HepG2 (cell line): ENCODE measurements at regions not wholly inside any gene's neighbourhood (a gene's known extent, or its start where the extent isn't known, plus 50 kb on each side); places are given as distances from the start of the nearest gene placed in this dataset.

Source experiments
- ATF1 ChIP-seq: IDR thresholded peaks from 2 replicates; pipeline ENCODE4 v1.6.1; 2016; ENCODE audit warnings: mild to moderate bottlenecking, control low read depth
- ATF4 ChIP-seq, 2 experiments: fragments of 450-650 bp in 1 of 2; sonication (generic) in 1 of 2; formaldehyde crosslinking; IDR thresholded peaks; 2 replicates each; pipeline versions ENCODE4 v1.5.0 to v1.8.0; 2020 to 2022; ENCODE audit warnings: mild to moderate bottlenecking in 1 of 2, missing genetic modification reagents in 1 of 2
- BRD4 ChIP-seq: sonication (generic); formaldehyde crosslinking; IDR thresholded peaks from 2 replicates; pipeline ENCODE4 v1.4.0; 2020; ENCODE audit warnings: missing genetic modification reagents
- EEA1 ChIP-seq: sonication (generic); formaldehyde crosslinking; IDR thresholded peaks from 2 replicates; pipeline ENCODE4 v1.5.1; 2020; ENCODE audit warnings: mild to moderate bottlenecking, missing genetic modification reagents, borderline replicate concordance
- ERF ChIP-seq: IDR thresholded peaks from 2 replicates; pipeline ENCODE4 v1.6.1; 2018; ENCODE audit warnings: missing biosample characterization, missing genetic modification reagents
- FOXA3 ChIP-seq: IDR thresholded peaks from 2 replicates; pipeline ENCODE4 v1.6.1; 2016; ENCODE audit warnings: missing genetic modification reagents, missing compliant biosample characterization
- FOXP1 ChIP-seq, 2 experiments: fragments of 450-650 bp in 1 of 2; IDR thresholded peaks; 2 replicates each; pipeline ENCODE4 v1.6.1; 2017 to 2018; ENCODE audit warnings: antibody characterized with exemption in 1 of 2
- GATAD2A ChIP-seq: IDR thresholded peaks from 2 replicates; pipeline ENCODE4 v1.6.1; 2016
- HMG20A ChIP-seq: IDR thresholded peaks from 2 replicates; pipeline ENCODE4 v1.6.1; 2016; ENCODE audit warnings: borderline replicate concordance
- MBD4 ChIP-seq: IDR thresholded peaks from 2 replicates; pipeline ENCODE4 v1.6.1; 2012; ENCODE audit warnings: low read length, inconsistent platforms, borderline replicate concordance
- NFE2L1 ChIP-seq: sonication (generic); formaldehyde crosslinking; IDR thresholded peaks from 2 replicates; pipeline ENCODE4 v1.4.0; 2020; ENCODE audit warnings: missing genetic modification reagents, mild to moderate bottlenecking, borderline replicate concordance
- REL ChIP-seq: sonication (generic); formaldehyde crosslinking; conservative IDR thresholded peaks from 2 replicates; pipeline ENCODE4 v1.8.0; 2022; ENCODE audit warnings: mild to moderate bottlenecking, missing genetic modification reagents, moderate library complexity
- RXRB ChIP-seq: IDR thresholded peaks from 2 replicates; pipeline ENCODE4 v1.6.1; 2016; ENCODE audit warnings: borderline replicate concordance, missing genetic modification reagents, missing compliant biosample characterization
- SP1 ChIP-seq, 2 experiments: fragments of 450-650 bp in 1 of 2; sonication (generic) in 1 of 2; formaldehyde crosslinking in 1 of 2; IDR thresholded peaks; 2 replicates each; pipeline versions ENCODE4 v1.4.0 to v1.6.1; 2016 to 2020; ENCODE audit warnings: missing genetic modification reagents in 1 of 2
- TAF15 ChIP-seq: fragments of 200-400 bp; formaldehyde crosslinking; IDR thresholded peaks from one replicate; pipeline ENCODE4 v1.6.1; 2018; ENCODE audit warnings: mild to moderate bottlenecking, low read depth, low read length; ENCODE audit not compliant: poor library complexity, severe bottlenecking
- TEAD3 ChIP-seq: optimal IDR thresholded peaks from 2 replicates; pipeline ENCODE3; 2016; ENCODE audit warnings: borderline replicate concordance
- XRCC5 ChIP-seq: fragments of 200-400 bp; formaldehyde crosslinking; optimal IDR thresholded peaks from 2 replicates; pipeline ENCODE3; 2017; ENCODE audit warnings: mild to moderate bottlenecking, low read length
- ZFP90 ChIP-seq: sonication (generic); formaldehyde crosslinking; IDR thresholded peaks from 2 replicates; pipeline ENCODE4 v1.8.0; 2022; ENCODE audit warnings: missing genetic modification reagents, mild to moderate bottlenecking, inconsistent platforms, borderline replicate concordance
- ZNF225 ChIP-seq: sonication (generic); formaldehyde crosslinking; IDR thresholded peaks from 2 replicates; pipeline ENCODE4 v1.4.0; 2020; ENCODE audit warnings: mild to moderate bottlenecking, missing genetic modification reagents
- ZNF24 ChIP-seq: fragments of 450-650 bp; IDR thresholded peaks from 2 replicates; pipeline ENCODE4 v1.6.1; 2017; ENCODE audit warnings: antibody characterized with exemption, mild to moderate bottlenecking
- ZNF530 ChIP-seq: sonication (generic); formaldehyde crosslinking; IDR thresholded peaks from 2 replicates; pipeline ENCODE4 v1.5.0; 2020; ENCODE audit warnings: low read depth, mild to moderate bottlenecking, missing genetic modification reagents
- ZNF546 ChIP-seq: sonication (generic); formaldehyde crosslinking; conservative IDR thresholded peaks from 2 replicates; pipeline ENCODE4 v1.8.1; 2023; ENCODE audit warnings: mild to moderate bottlenecking, missing genetic modification reagents
- ZNF720 ChIP-seq: sonication (generic); formaldehyde crosslinking; IDR thresholded peaks from 2 replicates; pipeline ENCODE4 v1.4.0; 2020; ENCODE audit warnings: missing genetic modification reagents
- ZNF761 ChIP-seq: sonication (generic); formaldehyde crosslinking; conservative IDR thresholded peaks from 2 replicates; pipeline ENCODE4 v1.4.0; 2020; ENCODE audit warnings: mild to moderate bottlenecking, missing genetic modification reagents
- ZNF792 ChIP-seq: IDR thresholded peaks from 2 replicates; pipeline ENCODE4 v1.6.1; 2016
- ZNF839 ChIP-seq: sonication (generic); formaldehyde crosslinking; IDR thresholded peaks from 2 replicates; pipeline ENCODE4 v1.4.0; 2020; ENCODE audit warnings: missing genetic modification reagents, mild to moderate bottlenecking, borderline replicate concordance
- ZSCAN30 ChIP-seq: sonication (generic); formaldehyde crosslinking; IDR thresholded peaks from 2 replicates; pipeline ENCODE4 v1.5.0; 2020; ENCODE audit warnings: mild to moderate bottlenecking, missing genetic modification reagents
- TF ChIP-seq, protein P1 (sequence below): sonication (generic); formaldehyde crosslinking; IDR thresholded peaks from 2 replicates; pipeline ENCODE4 v1.8.0; 2022; ENCODE audit warnings: missing genetic modification reagents, low read depth, mild to moderate bottlenecking, borderline replicate concordance
- TF ChIP-seq, protein P2 (sequence below): sonication (generic); formaldehyde crosslinking; IDR thresholded peaks from 2 replicates; pipeline ENCODE4 v1.4.0; 2020; ENCODE audit warnings: mild to moderate bottlenecking, missing genetic modification reagents
- TF ChIP-seq, protein P3 (sequence below): sonication (generic); formaldehyde crosslinking; IDR thresholded peaks from 2 replicates; pipeline ENCODE4 v1.9.0; 2021; ENCODE audit warnings: missing genetic modification reagents, mild to moderate bottlenecking, borderline replicate concordance

- TF ChIP-seq ATF4 (CRISPR knock-in tag; IDR thresholded peaks at IDR 0.05) (peak in 1 of 2 experiments; percentile 72; a peak in 1 of 4 replicates), RXRB (CRISPR knock-in tag) (no peak), ZFP90 (CRISPR knock-in tag) (no peak), FOXP1 (IDR thresholded peaks at IDR 0.05) (no peak), FOXP1 (CRISPR knock-in tag; IDR thresholded peaks at IDR 0.05) (peak; percentile 71), TAF15 (no peak), ZNF530 (CRISPR knock-in tag) (no peak), ZNF792 (CRISPR knock-in tag) (0 out of 2 replicates have a peak, but pooled peaks have one; percentile 17), ZNF761 (CRISPR knock-in tag) (no peak), NFE2L1 (CRISPR knock-in tag) (no peak), SP1 (IDR thresholded peaks at IDR 0.05) (no peak), SP1 (CRISPR knock-in tag; IDR thresholded peaks at IDR 0.05) (no peak), ZNF225 (no peak), ATF1 (CRISPR knock-in tag) (no peak), GATAD2A (CRISPR knock-in tag) (peak; percentile 23; the same call in 1 of the 2 replicates), ERF (CRISPR knock-in tag) (no peak), ZSCAN30 (CRISPR knock-in tag) (no peak), ZNF24 (no peak), TEAD3 (CRISPR knock-in tag) (peak; percentile 51), MBD4 (0 out of 2 replicates have a peak, but pooled peaks have one; percentile 67), FOXA3 (CRISPR knock-in tag) (no peak), ZNF720 (CRISPR knock-in tag) (no peak), HMG20A (CRISPR knock-in tag) (peak; percentile 17; the same call in 1 of the 2 replicates), ZNF839 (CRISPR knock-in tag) (no peak), XRCC5 (no peak), REL (CRISPR knock-in tag) (no peak), ZNF546 (CRISPR knock-in tag) (no peak), BRD4 (CRISPR knock-in tag) (no peak), EEA1 (CRISPR knock-in tag) (no peak)
- TF ChIP-seq, protein P1, sequence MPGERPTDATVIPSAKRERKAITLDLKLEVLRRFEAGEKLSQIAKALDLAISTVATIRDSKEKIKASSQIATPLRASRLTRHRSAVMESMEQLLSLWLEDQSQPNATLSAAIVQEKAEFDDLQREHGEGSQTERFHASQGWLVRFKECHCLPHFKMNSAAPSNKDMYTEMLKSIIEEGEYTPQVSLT = no peak
- TF ChIP-seq, protein P2, sequence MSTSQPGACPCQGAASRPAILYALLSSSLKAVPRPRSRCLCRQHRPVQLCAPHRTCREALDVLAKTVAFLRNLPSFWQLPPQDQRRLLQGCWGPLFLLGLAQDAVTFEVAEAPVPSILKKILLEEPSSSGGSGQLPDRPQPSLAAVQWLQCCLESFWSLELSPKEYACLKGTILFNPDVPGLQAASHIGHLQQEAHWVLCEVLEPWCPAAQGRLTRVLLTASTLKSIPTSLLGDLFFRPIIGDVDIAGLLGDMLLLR (CRISPR knock-in tag) = no peak
- TF ChIP-seq, protein P3, sequence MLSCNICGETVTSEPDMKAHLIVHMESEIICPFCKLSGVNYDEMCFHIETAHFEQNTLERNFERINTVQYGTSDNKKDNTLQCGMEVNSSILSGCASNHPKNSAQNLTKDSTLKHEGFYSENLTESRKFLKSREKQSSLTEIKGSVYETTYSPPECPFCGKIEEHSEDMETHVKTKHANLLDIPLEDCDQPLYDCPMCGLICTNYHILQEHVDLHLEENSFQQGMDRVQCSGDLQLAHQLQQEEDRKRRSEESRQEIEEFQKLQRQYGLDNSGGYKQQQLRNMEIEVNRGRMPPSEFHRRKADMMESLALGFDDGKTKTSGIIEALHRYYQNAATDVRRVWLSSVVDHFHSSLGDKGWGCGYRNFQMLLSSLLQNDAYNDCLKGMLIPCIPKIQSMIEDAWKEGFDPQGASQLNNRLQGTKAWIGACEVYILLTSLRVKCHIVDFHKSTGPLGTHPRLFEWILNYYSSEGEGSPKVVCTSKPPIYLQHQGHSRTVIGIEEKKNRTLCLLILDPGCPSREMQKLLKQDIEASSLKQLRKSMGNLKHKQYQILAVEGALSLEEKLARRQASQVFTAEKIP (CRISPR knock-in tag) = no peak
These were observed 162.3 kb downstream of the ABCA8 start (continued) for GRCh38 chr17:68792873-68793272.
